Peyer's patch (tissue), 4 donors: ENCODE measurements at regions not wholly inside any gene's neighbourhood (a gene's known extent, or its start where the extent isn't known, plus 50 kb on each side); places are given as distances from the start of the nearest gene placed in this dataset.

Experiments used
- DNase-seq, 3 donors: peaks; one replicate each; pipeline ENCODE4 v3.0.0-alpha.2; 2017 to 2019
- H3K27ac ChIP-seq, 4 donors: fragments of 200-600 bp; sonication (generic); one replicate each; pipeline ENCODE4 v1.5.1; 2016 to 2019
- H3K27me3 ChIP-seq, 2 donors: fragments of 200-600 bp; sonication (generic); one replicate each; pipeline ENCODE4 v1.5.1; 2019
- H3K36me3 ChIP-seq, 3 donors: fragments of 200-600 bp; sonication (generic); one replicate each; pipeline ENCODE4 v1.5.1; 2016 to 2019
- H3K4me1 ChIP-seq, 4 donors: fragments of 200-600 bp; sonication (generic); one replicate each; pipeline ENCODE4 v1.5.1; 2016 to 2019
- H3K4me3 ChIP-seq, 4 donors: fragments of 200-600 bp; sonication (generic); 1 replicate in 3 of 4; 2 replicates in 1 of 4; pipeline ENCODE4 v1.5.1; 2016 to 2019; ENCODE audit warnings: mild to moderate bottlenecking in 1 of 4
- H3K9me3 ChIP-seq, 4 donors: fragments of 200-600 bp; sonication (generic); one replicate each; pipeline ENCODE4 v1.5.1; 2016 to 2019; ENCODE audit warnings: mild to moderate bottlenecking in 1 of 4
- CTCF ChIP-seq, 6 experiments: fragments of 450-650 bp in 4 of 6; fragments of 200-600 bp in 2 of 6; sonication (generic) in 1 of 6; IDR thresholded peaks; one replicate each; pipeline ENCODE4 v1.5.1; 2017 to 2019; ENCODE audit warnings: antibody characterized with exemption in 6 of 6, mild to moderate bottlenecking in 3 of 6, moderate library complexity in 1 of 6
- POLR2A ChIP-seq, 2 donors: fragments of 450-650 bp; IDR thresholded peaks; one replicate each; pipeline ENCODE4 v1.5.1; 2017; ENCODE audit warnings: antibody characterized with exemption in 2 of 2, mild to moderate bottlenecking in 2 of 2, moderate library complexity in 2 of 2

DNA sequence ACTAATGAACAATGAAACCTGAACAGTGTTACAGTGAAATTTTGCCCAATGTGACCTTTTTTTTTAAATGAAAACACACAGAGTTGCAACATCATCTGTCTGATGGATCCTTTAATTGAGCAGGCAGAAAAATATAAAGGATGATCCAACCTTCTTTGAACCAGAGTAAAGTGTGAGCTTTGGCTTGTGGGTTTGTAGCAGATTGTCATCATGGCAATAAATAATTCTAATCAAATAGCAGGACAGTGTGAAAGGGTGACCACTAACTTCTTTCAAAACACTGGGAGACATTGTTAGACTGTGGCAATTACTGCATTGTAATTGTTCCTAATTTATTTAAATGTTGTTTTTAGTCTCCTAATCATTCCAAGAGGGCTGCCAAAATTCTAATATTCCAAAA, 197.2 kb downstream of the CHD9NB start:
- no peak for DNase-seq
- Histone ChIP-seq H3K4me1 (no peaks in the 10 kb centered on the region), H3K36me3 (no peaks in the 10 kb centered on the region), H3K9me3 (no peaks in the 10 kb centered on the region), H3K27ac (no peak overlapping the region), H3K4me3 (no peak overlapping the region), H3K27me3 (no peaks in the 10 kb centered on the region)
- TF ChIP-seq POLR2A (IDR thresholded peaks at IDR 0.05) (no peak), CTCF (IDR thresholded peaks at IDR 0.05) (no peak)

DNA sequence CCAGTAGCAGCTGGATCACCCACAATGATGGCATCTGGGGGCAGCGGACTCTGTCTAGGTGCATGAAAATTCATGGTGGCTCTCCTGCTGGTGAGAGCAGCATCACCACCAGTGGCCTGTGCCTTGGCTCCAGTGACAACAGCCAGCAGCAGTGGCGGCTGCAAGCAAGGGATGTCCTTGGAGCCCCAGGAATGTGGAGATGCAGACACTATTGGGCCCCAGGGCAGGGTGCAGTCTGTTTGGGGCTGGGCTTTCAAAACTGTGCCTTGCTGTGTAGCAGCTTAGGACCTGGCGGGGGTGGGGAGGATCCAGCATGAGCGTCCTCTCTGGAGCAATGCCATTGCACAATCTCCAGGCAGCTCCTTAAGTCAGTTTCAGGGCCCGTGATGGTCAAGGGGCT, 199.7 kb downstream of the CHD9NB start:
- Histone ChIP-seq H3K9me3 (no peaks in the 10 kb centered on the region), H3K27me3 (no peaks in the 10 kb centered on the region), H3K36me3 (no peaks in the 10 kb centered on the region), H3K4me3 (no peak overlapping the region), H3K4me1 (no peaks in the 10 kb centered on the region), H3K27ac (no peak overlapping the region)
- TF ChIP-seq CTCF (IDR thresholded peaks at IDR 0.05) (no peak), POLR2A (IDR thresholded peaks at IDR 0.05) (no peak)
- no peak for DNase-seq

DNA sequence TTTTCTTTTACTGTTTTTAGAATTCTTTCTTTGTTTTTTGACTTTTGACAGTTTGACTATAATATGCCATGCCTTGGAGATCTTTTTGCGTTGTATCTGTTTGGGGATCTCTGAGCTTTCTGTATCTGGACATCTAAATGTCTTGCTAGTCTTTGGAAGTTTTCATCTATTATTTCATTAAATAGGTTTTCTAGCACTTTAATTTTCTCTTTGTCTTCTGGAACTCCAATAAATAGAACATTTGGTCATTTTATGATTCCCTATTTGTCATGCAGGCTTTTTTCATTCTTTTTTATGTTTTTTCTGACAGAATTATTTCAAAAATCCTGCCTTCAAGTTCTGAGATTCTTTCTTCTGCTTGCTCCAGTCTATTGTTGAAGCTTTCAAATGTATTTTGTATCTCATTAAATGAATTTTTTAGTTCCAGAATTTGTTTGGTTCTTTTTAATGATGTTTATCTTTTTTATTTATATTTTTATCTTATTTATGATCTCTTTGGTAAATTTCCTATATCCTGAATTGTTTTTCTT, 201.4 kb downstream of the CHD9NB start:
- Histone ChIP-seq H3K4me1 (no peaks in the 10 kb centered on the region), H3K27me3 (no peaks in the 10 kb centered on the region), H3K4me3 (no peak overlapping the region), H3K36me3 (no peaks in the 10 kb centered on the region), H3K9me3 (no peaks in the 10 kb centered on the region), H3K27ac (no peak overlapping the region)
- TF ChIP-seq CTCF (IDR thresholded peaks at IDR 0.05) (no peak), POLR2A (IDR thresholded peaks at IDR 0.05) (no peak)
- no peak for DNase-seq

GRCh38 chr16:52843381-52843780, 209.3 kb downstream of the CHD9NB start:
- Histone ChIP-seq H3K27me3 (no peaks in the 10 kb centered on the region), H3K36me3 (no peaks in the 10 kb centered on the region), H3K4me3 (no peak overlapping the region), H3K9me3 (no peaks in the 10 kb centered on the region), H3K27ac (no peak overlapping the region), H3K4me1 (no peaks in the 10 kb centered on the region)
- DNase-seq, result no peak
- TF ChIP-seq POLR2A (IDR thresholded peaks at IDR 0.05), result no peak
- TF ChIP-seq CTCF (IDR thresholded peaks at IDR 0.05), result no peak

DNA sequence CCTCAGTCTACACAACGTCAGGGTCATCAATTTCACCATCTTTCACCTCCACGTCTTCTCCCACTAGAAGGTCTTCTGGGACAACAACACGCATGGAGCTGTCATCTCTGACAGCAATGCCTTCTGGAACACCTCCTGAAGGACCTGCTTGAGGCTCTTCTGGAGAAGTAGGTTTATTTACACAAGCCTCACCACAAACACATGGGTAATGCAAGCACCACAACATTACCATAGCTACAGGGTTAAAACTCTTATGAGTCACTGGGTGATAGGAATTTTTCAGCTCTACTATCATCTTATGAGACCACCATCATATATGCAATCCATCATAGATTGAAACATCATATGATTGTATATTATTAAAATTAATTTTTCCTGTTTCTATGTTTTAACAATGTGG, 215.4 kb downstream of the CHD9NB start:
- Histone ChIP-seq H3K4me3 (no peak overlapping the region), H3K36me3 (no peaks in the 10 kb centered on the region), H3K4me1 (no peaks in the 10 kb centered on the region), H3K27me3 (no peaks in the 10 kb centered on the region), H3K27ac (no peak overlapping the region), H3K9me3 (no peaks in the 10 kb centered on the region)
- DNase-seq, result no peak
- no peak for TF ChIP-seq POLR2A (IDR thresholded peaks at IDR 0.05)
- TF ChIP-seq CTCF (IDR thresholded peaks at IDR 0.05), result no peak
